Neural cell (in vitro differentiated cells): ENCODE measurements at regions not wholly inside any gene's neighbourhood (a gene's known extent, or its start where the extent isn't known, plus 50 kb on each side); places are given as distances from the start of the nearest gene placed in this dataset.

Experiments
- EP300 ChIP-seq: fragments of 450-650 bp; conservative IDR thresholded peaks from 2 replicates; pipeline ENCODE4 v1.6.1; 2014; ENCODE audit warnings: antibody characterized with exemption, mild to moderate bottlenecking, moderate library complexity; ENCODE audit not compliant: poor library complexity, severe bottlenecking
- EZH2 ChIP-seq: fragments of 200-600, 300-800 bp; shearing (Covaris generic), sonication (generic); IDR thresholded peaks from 2 replicates; pipeline ENCODE4 v1.6.1; 2014; ENCODE audit warnings: antibody characterized with exemption, low read length, borderline replicate concordance, mild to moderate bottlenecking; ENCODE audit not compliant: insufficient read depth, poor library complexity, severe bottlenecking
- POLR2AphosphoS5 ChIP-seq: IDR thresholded peaks from 2 replicates; pipeline ENCODE4 v1.6.1; 2012
- SMC3 ChIP-seq: fragments of 450-650 bp; conservative IDR thresholded peaks from 2 replicates; pipeline ENCODE4 v1.6.1; 2014; ENCODE audit warnings: antibody characterized with exemption, mild to moderate bottlenecking, moderate library complexity; ENCODE audit not compliant: poor library complexity
- TAF1 ChIP-seq: IDR thresholded peaks from 2 replicates; pipeline ENCODE4 v1.6.1; 2012; ENCODE audit warnings: low read depth
- TF ChIP-seq, protein P1 (sequence below): fragments of 450-650 bp; IDR thresholded peaks from 2 replicates; pipeline ENCODE4 v1.5.1; 2014; ENCODE audit warnings: antibody characterized with exemption, mild to moderate bottlenecking, moderate library complexity; ENCODE audit not compliant: poor library complexity, severe bottlenecking

DNA sequence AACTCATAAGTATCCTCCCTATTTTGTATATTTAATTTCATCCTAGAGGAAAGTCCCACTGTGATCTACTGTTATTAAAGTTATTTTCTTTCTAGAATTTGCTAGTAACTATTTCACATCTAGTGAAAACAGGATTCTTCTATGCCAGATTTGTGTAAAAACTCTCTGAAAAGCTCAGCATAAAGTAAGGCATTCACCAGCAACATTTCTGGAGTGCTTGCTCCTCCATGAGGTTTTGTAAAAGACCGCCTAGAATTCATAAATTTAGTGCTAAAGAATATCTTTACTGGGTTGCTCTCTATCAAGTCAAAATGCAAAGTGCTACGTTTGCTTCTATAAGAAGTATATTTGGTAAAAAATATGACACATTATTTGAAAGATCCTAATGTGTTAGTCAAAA, 173.5 kb upstream of the IRAK1BP1 start:
- TF ChIP-seq TAF1 (no peak), POLR2AphosphoS5 (no peak), SMC3 (no peak), EZH2 (no peak), EP300 (no peak)
- TF ChIP-seq, protein P1, sequence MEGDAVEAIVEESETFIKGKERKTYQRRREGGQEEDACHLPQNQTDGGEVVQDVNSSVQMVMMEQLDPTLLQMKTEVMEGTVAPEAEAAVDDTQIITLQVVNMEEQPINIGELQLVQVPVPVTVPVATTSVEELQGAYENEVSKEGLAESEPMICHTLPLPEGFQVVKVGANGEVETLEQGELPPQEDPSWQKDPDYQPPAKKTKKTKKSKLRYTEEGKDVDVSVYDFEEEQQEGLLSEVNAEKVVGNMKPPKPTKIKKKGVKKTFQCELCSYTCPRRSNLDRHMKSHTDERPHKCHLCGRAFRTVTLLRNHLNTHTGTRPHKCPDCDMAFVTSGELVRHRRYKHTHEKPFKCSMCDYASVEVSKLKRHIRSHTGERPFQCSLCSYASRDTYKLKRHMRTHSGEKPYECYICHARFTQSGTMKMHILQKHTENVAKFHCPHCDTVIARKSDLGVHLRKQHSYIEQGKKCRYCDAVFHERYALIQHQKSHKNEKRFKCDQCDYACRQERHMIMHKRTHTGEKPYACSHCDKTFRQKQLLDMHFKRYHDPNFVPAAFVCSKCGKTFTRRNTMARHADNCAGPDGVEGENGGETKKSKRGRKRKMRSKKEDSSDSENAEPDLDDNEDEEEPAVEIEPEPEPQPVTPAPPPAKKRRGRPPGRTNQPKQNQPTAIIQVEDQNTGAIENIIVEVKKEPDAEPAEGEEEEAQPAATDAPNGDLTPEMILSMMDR = no peak
